Endothelial cell of umbilical vein (primary cell): ENCODE measurements at regions not wholly inside any gene's neighbourhood (a gene's known extent, or its start where the extent isn't known, plus 50 kb on each side); places are given as distances from the start of the nearest gene placed in this dataset.

ENCODE experiments used
- BruUV-seq: library from RNA; stranded (reverse); fragments of 400-500 nt; replicated peaks from 2 replicates; lab custom pipeline; 2021; lab: Mats Ljungman, UMichigan
- CTCF ChIA-PET: fragments of 300-600, 350-600 bp; sonication (Branson Sonifier 250); formaldehyde crosslinking; loops from one replicate; lab custom pipeline; 2021; ENCODE audit warnings: antibody characterized with exemption, inconsistent platforms; lab: Charles Lee
- POLR2A ChIA-PET: fragments of 300-600, 350-600 bp; sonication (Branson Sonifier 250); formaldehyde crosslinking; loops from one replicate; lab custom pipeline; 2021; ENCODE audit warnings: antibody characterized with exemption, inconsistent platforms; lab: Charles Lee
- DNase-seq: peaks from one replicate; pipeline ENCODE4 v3.0.0-alpha.2; 2011; ENCODE audit warnings: low read depth, low spot score
- FAIRE-seq: peaks from 2 replicates; lab custom pipeline; 2011; peaks lifted over from hg19 to GRCh38; lab: Jason Lieb, UNC
- H2AFZ ChIP-seq: 2 replicates; pipeline ENCODE4 v1.6.0; 2012; ENCODE audit warnings: low read depth, low read length, control low read depth, inconsistent platforms
- H3K27ac ChIP-seq: 2 replicates; pipeline ENCODE4 v1.5.1; 2011; ENCODE audit warnings: low read depth, mild to moderate bottlenecking, control low read depth, low read length, moderate library complexity; ENCODE audit not compliant: insufficient read depth
- H3K27me3 ChIP-seq, 2 experiments: 2 replicates each; pipeline versions ENCODE4 v1.6.0 to v1.6.1; 2011; ENCODE audit warnings: low read length in 2 of 2, mixed read lengths in 1 of 2; ENCODE audit not compliant: control insufficient read depth in 2 of 2, insufficient read depth in 2 of 2
- H3K36me3 ChIP-seq, 2 experiments: 2 replicates in 1 of 2; 3 replicates in 1 of 2; pipeline ENCODE4 v1.5.1; 2011; ENCODE audit warnings: low read length in 2 of 2, mild to moderate bottlenecking in 1 of 2, moderate library complexity in 1 of 2; ENCODE audit not compliant: control insufficient read depth in 2 of 2, insufficient read depth in 2 of 2; ENCODE audit errors: extremely low read depth in 1 of 2
- H3K4me1 ChIP-seq: 3 replicates; pipeline ENCODE4 v1.5.1; 2011; ENCODE audit warnings: mild to moderate bottlenecking, low read length; ENCODE audit not compliant: control insufficient read depth, insufficient read depth; ENCODE audit errors: extremely low read depth
- H3K4me2 ChIP-seq: 2 replicates; pipeline ENCODE4 v1.6.1; 2011; ENCODE audit warnings: low read length, control low read depth, mixed read lengths; ENCODE audit not compliant: insufficient read depth
- H3K4me3 ChIP-seq, 3 experiments: fragments of 200-600 bp in 1 of 3; sonication (generic), shearing (Covaris generic) in 1 of 3; replicated peaks in 1 of 3; 2 replicates each; pipeline ENCODE4 v1.5.1; 2011 to 2016; ENCODE audit warnings: control low read depth in 3 of 3, low read length in 3 of 3, mild to moderate bottlenecking in 2 of 3, inconsistent platforms in 1 of 3, low read depth in 1 of 3, moderate library complexity in 1 of 3; ENCODE audit not compliant: insufficient read depth in 1 of 3
- H3K79me2 ChIP-seq: 2 replicates; pipeline ENCODE4 v1.6.0; 2012; ENCODE audit warnings: low read length, inconsistent platforms; ENCODE audit not compliant: control insufficient read depth, insufficient read depth
- H3K9ac ChIP-seq: replicated peaks from 2 replicates; pipeline ENCODE3; 2011; ENCODE audit warnings: low read length, control low read depth; ENCODE audit not compliant: insufficient read depth; ENCODE audit errors: extremely low read depth
- H3K9me1 ChIP-seq: replicated peaks from 3 replicates; pipeline ENCODE4 v1.6.0; 2011; ENCODE audit warnings: mild to moderate bottlenecking, low read length; ENCODE audit not compliant: control insufficient read depth, insufficient read depth; ENCODE audit errors: extremely low read depth
- H3K9me3 ChIP-seq: replicated peaks from 2 replicates; pipeline ENCODE4 v1.5.1; 2012; ENCODE audit warnings: low read length, inconsistent platforms; ENCODE audit not compliant: control insufficient read depth, insufficient read depth
- H4K20me1 ChIP-seq: replicated peaks from 2 replicates; pipeline ENCODE3; 2011; ENCODE audit warnings: mild to moderate bottlenecking, low read length; ENCODE audit not compliant: control insufficient read depth, insufficient read depth; ENCODE audit errors: extremely low read depth
- GATA2 ChIP-seq: IDR thresholded peaks from 2 replicates; pipeline ENCODE4 v1.7.0; 2011; ENCODE audit warnings: low read depth, mild to moderate bottlenecking, moderate library complexity, mixed read lengths, low read length; ENCODE audit not compliant: insufficient read length, insufficient read depth
- JUN ChIP-seq: IDR thresholded peaks from 2 replicates; pipeline ENCODE4 v1.6.1; 2011; ENCODE audit warnings: borderline replicate concordance, low read depth; ENCODE audit not compliant: insufficient read length, insufficient read depth
- MYC ChIP-seq: IDR thresholded peaks from one replicate; pipeline ENCODE4 v1.6.1; 2011; ENCODE audit warnings: mild to moderate bottlenecking, low read depth, low read length
- POLR2A ChIP-seq: IDR thresholded peaks from 2 replicates; pipeline ENCODE4 v1.6.1; 2012; ENCODE audit warnings: low read depth, mild to moderate bottlenecking, control low read depth, low read length
- dilution Hi-C: fragments of 300-500 bp; cut with MboI; formaldehyde crosslinking; loops from one replicate; pipeline ENCODE4 v1.15.0; 2019; ENCODE audit warnings: low sequenced_read_pairs; ENCODE audit not compliant: extremely low pct_ligation_motif_present
- intact Hi-C: fragments of 100-400 bp; cut with micrococcal nuclease; formaldehyde crosslinking; loops from one replicate; pipeline ENCODE4 v1.10.0; 2022
- TF ChIP-seq, protein P1 (sequence below): IDR thresholded peaks from 2 replicates; pipeline ENCODE4 v1.6.1; 2011; ENCODE audit not compliant: insufficient read depth, insufficient read length

DNA sequence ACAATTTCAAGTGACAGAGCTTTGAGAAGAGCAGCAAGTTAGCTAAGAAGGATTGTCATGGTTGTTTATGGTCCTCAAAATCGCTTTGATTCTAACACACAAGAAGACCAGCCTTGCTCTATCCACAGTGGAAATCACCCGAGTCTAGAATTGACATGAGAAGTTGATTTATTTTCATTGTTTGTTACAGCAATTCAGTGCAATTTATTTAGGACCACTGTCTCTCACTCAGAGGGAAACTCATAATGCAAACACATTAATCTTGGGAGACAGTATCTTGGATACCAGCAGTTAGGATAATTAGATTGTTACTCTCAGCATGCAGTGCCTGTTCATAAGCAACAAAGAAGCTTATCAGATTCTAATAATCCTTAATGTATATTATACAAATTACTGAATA is 498.9 kb downstream of the NTRK2 start:
- no peaks in the 10 kb centered on the region for H3K4me1 ChIP-seq
- BruUV-seq: no TSS peak
- no peak overlapping the region for H3K4me3 ChIP-seq
- no peaks in the 10 kb centered on the region for H4K20me1 ChIP-seq
- POLR2A ChIA-PET: no interaction called here
- H3K9me1 ChIP-seq: no peaks in the 10 kb centered on the region
- H3K27me3 ChIP-seq: no peaks in the 10 kb centered on the region
- CTCF ChIA-PET: no interaction called here
- H3K4me2 ChIP-seq: no peak overlapping the region
- no peak overlapping the region for H3K9ac ChIP-seq
- intact Hi-C loops (no loop called here), dilution Hi-C loops (no loop called here)
- DNase-seq (no peak), FAIRE-seq (no peak)
- H3K27ac ChIP-seq: no peak overlapping the region
- H3K79me2 ChIP-seq: no peaks in the 10 kb centered on the region
- H3K9me3 ChIP-seq: no peaks in the 10 kb centered on the region
- H3K36me3 ChIP-seq: no peaks in the 10 kb centered on the region
- TF ChIP-seq, protein P1, sequence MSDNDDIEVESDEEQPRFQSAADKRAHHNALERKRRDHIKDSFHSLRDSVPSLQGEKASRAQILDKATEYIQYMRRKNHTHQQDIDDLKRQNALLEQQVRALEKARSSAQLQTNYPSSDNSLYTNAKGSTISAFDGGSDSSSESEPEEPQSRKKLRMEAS: no peak
- TF ChIP-seq MYC (no peak), GATA2 (no peak)
- H2AFZ ChIP-seq: no peak overlapping the region

DNA sequence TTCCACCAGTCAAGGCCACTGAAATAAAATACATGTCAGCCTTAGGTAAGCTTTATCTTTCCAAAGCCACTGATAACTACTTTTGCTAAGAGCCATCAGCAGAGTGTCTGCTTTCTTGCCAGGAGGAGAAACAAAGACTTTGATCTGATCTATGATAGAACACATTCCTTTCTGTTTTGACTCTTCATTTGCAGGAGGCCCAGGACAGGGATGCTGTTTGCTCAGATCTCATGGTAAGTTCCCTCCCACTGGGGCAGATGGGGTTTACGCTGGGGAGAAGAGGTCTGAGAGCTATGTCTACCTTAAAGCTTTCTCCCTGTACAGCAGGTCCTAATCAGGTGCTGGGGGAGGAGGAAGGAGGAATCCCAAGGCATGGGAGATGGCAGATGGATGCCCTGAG is 497.6 kb downstream of the NTRK2 start:
- Histone ChIP-seq H3K27me3 (no peaks in the 10 kb centered on the region), H3K9ac (no peak overlapping the region), H3K4me3 (no peak overlapping the region), H3K27ac (no peak overlapping the region), H3K4me2 (no peak overlapping the region), H3K79me2 (no peaks in the 10 kb centered on the region), H3K36me3 (no peaks in the 10 kb centered on the region), H3K9me3 (no peaks in the 10 kb centered on the region), H3K4me1 (no peaks in the 10 kb centered on the region), H4K20me1 (no peaks in the 10 kb centered on the region), H3K9me1 (no peaks in the 10 kb centered on the region), H2AFZ (no peak overlapping the region)
- ChIA-PET CTCF (no interaction called here), POLR2A (no interaction called here)
- intact Hi-C loops: no loop called here
- dilution Hi-C loops: no loop called here
- FAIRE-seq (no peak), DNase-seq (no peak)
- no TSS peak for BruUV-seq
- TF ChIP-seq POLR2A: no peak
- no peak for TF ChIP-seq MYC
- TF ChIP-seq GATA2: no peak
- TF ChIP-seq JUN: no peak
